ENCODE measurements at regions not wholly inside any gene's neighbourhood (a gene's known extent, or its start where the extent isn't known, plus 50 kb on each side); places are given as distances from the start of the nearest gene placed in this dataset.

GRCh38 chr4:19596342-19596741, 655.4 kb upstream of the SLIT2 start:
- Histone ChIP-seq H3K9me3 (no peaks in the 10 kb centered on the region), H3K27ac (ENCODE audit: low read depth in 2 of 2, low read length in 1 of 2) (no peak overlapping the region), H3F3A (replicated peaks; ENCODE audit: insufficient read depth) (no peaks in the 10 kb centered on the region), H3K4me1 (ENCODE audit: control insufficient read depth in 1 of 2, insufficient read depth in 2 of 2, low read depth in 1 of 2, low read length in 1 of 2) (no peaks in the 10 kb centered on the region), H3K27me3 (ENCODE audit: insufficient read depth) (no peaks in the 10 kb centered on the region), H3K4me3 (ENCODE audit: low read depth in 2 of 2, low read length in 1 of 2) (no peak overlapping the region), H3K36me3 (replicated peaks in 1 of 2; ENCODE audit: control insufficient read depth in 1 of 2, insufficient read depth in 2 of 2, low read length in 1 of 2) (no peaks in the 10 kb centered on the region), H2AFZ (ENCODE audit: low read depth) (no peak overlapping the region), H3K4me2 (no peak overlapping the region), H3K9ac (no peak overlapping the region), H4K20me1 (ENCODE audit: insufficient read depth) (no peaks in the 10 kb centered on the region), H3K79me2 (ENCODE audit: insufficient read depth) (no peaks in the 10 kb centered on the region), H3K9me2 (no peaks in the 10 kb centered on the region)
- TF ChIP-seq RCOR1 (IDR thresholded peaks at IDR 0.05; ENCODE audit: low read length): no peak
- peak; percentile 23; the same call in 1 of the 2 replicates for TF ChIP-seq RAD21 (IDR thresholded peaks at IDR 0.05; ENCODE audit: low read length)
- POLR2A ChIA-PET: no interaction called here
- DNase-seq: no peak
- 54% methylated on average over 2 of the region's 2 CpGs for WGBS (ENCODE audit: low lambda C conversion rate)
- CTCF ChIA-PET: interaction anchor here (0.6 to 1.2 kb wide), 3 partner anchors 86 to 652 kb away, joined by 3 read pairs; no protein-coding TSS in a partner anchor

- no peak overlapping the region for H3K9ac ChIP-seq
- no peaks in the 10 kb centered on the region for H3K27me3 ChIP-seq (ENCODE audit: insufficient read depth)
- 0 out of 2 replicates have a peak, but pooled peaks have one; percentile 15 for TF ChIP-seq TCF12 (IDR thresholded peaks at IDR 0.05)
- TF ChIP-seq YY1 (IDR thresholded peaks at IDR 0.05; ENCODE audit: low read depth): no peak
- H3K36me3 ChIP-seq (replicated peaks in 1 of 2; ENCODE audit: control insufficient read depth in 1 of 2, insufficient read depth in 2 of 2, low read length in 1 of 2): no peaks in the 10 kb centered on the region
- H2AFZ ChIP-seq (ENCODE audit: low read depth): 0 out of 2 replicates have a peak overlapping the region, but pooled peaks have one; percentile 56
- no peaks in the 10 kb centered on the region for H3K4me1 ChIP-seq (ENCODE audit: control insufficient read depth in 1 of 2, insufficient read depth in 2 of 2, low read depth in 1 of 2, low read length in 1 of 2)
- DNase-seq: no peak
- no peak overlapping the region for H3K4me3 ChIP-seq (ENCODE audit: low read depth in 2 of 2, low read length in 1 of 2)
- no peaks in the 10 kb centered on the region for H4K20me1 ChIP-seq (ENCODE audit: insufficient read depth)
- no peaks in the 10 kb centered on the region for H3K9me2 ChIP-seq
- ChIA-PET CTCF (no interaction called here), POLR2A (no interaction called here)
- no peaks in the 10 kb centered on the region for H3F3A ChIP-seq (replicated peaks; ENCODE audit: insufficient read depth)
- 80% methylated on average over 3 of the region's 3 CpGs for WGBS (ENCODE audit: low lambda C conversion rate)
- no peak overlapping the region for H3K27ac ChIP-seq (ENCODE audit: low read depth in 2 of 2, low read length in 1 of 2)
- H3K4me2 ChIP-seq: no peak overlapping the region
- H3K9me3 ChIP-seq: no peaks in the 10 kb centered on the region
- H3K79me2 ChIP-seq (ENCODE audit: insufficient read depth): no peaks in the 10 kb centered on the region
These were observed 659.3 kb upstream of the SLIT2 start for GRCh38 chr4:19592391-19592790.

- no peak overlapping the region for H3K4me3 ChIP-seq (ENCODE audit: low read depth in 2 of 2, low read length in 1 of 2)
- H2AFZ ChIP-seq (ENCODE audit: low read depth): no peak overlapping the region
- H3K36me3 ChIP-seq (replicated peaks in 1 of 2; ENCODE audit: control insufficient read depth in 1 of 2, insufficient read depth in 2 of 2, low read length in 1 of 2): no peaks in the 10 kb centered on the region
- H3K9me3 ChIP-seq: no peaks in the 10 kb centered on the region
- no peaks in the 10 kb centered on the region for H3F3A ChIP-seq (replicated peaks; ENCODE audit: insufficient read depth)
- ChIA-PET POLR2A (no interaction called here), CTCF (no interaction called here)
- no peaks in the 10 kb centered on the region for H3K4me1 ChIP-seq (ENCODE audit: control insufficient read depth in 1 of 2, insufficient read depth in 2 of 2, low read depth in 1 of 2, low read length in 1 of 2)
- no peak overlapping the region for H3K4me2 ChIP-seq
- H3K27ac ChIP-seq (ENCODE audit: low read depth in 2 of 2, low read length in 1 of 2): no peak overlapping the region
- H3K9me2 ChIP-seq: no peaks in the 10 kb centered on the region
- no peaks in the 10 kb centered on the region for H4K20me1 ChIP-seq (ENCODE audit: insufficient read depth)
- no peak for DNase-seq
- H3K27me3 ChIP-seq (ENCODE audit: insufficient read depth): no peaks in the 10 kb centered on the region
- TF ChIP-seq RCOR1 (IDR thresholded peaks at IDR 0.05; ENCODE audit: low read length) (no peak), SMC3 (IDR thresholded peaks at IDR 0.05; ENCODE audit: low read depth, low read length) (no peak), SIN3A (IDR thresholded peaks at IDR 0.05; ENCODE audit: borderline replicate concordance, low read depth, low read length) (no peak), REST (IDR thresholded peaks at IDR 0.05; ENCODE audit: low read depth, low read length) (no peak), CTCF (IDR thresholded peaks at IDR 0.05) (no peak), PBX3 (IDR thresholded peaks at IDR 0.05) (no peak), FOXM1 (IDR thresholded peaks at IDR 0.05; ENCODE audit: low read depth) (no peak), RFX5 (IDR thresholded peaks at IDR 0.05; ENCODE audit: low read length) (no peak), TEAD4 (IDR thresholded peaks at IDR 0.05; ENCODE audit: borderline replicate concordance, insufficient read depth) (no peak), TAF1 (IDR thresholded peaks at IDR 0.05; ENCODE audit: borderline replicate concordance, low read depth, low read length) (no peak)
- WGBS (ENCODE audit: low lambda C conversion rate): 77% methylated on average over 4 of the region's 4 CpGs
- no peak overlapping the region for H3K9ac ChIP-seq
- H3K79me2 ChIP-seq (ENCODE audit: insufficient read depth): no peaks in the 10 kb centered on the region
These were observed 667.7 kb upstream of the SLIT2 start for GRCh38 chr4:19583827-19584569.

All from SK-N-SH (cell line).